Ascending aorta (tissue), 2 donors: ENCODE measurements at regions not wholly inside any gene's neighbourhood (a gene's known extent, or its start where the extent isn't known, plus 50 kb on each side); places are given as distances from the start of the nearest gene placed in this dataset.

Experiments used
- DNase-seq, 2 donors: peaks; one replicate each; pipeline ENCODE4 v3.0.0-alpha.2; 2019; ENCODE audit warnings: low spot score in 2 of 2
- H3K27ac ChIP-seq, 2 donors: fragments of 200-600 bp; sonication (generic); one replicate each; pipeline ENCODE4 v1.5.1; 2016 to 2017; ENCODE audit warnings: mild to moderate bottlenecking in 1 of 2
- H3K27me3 ChIP-seq: fragments of 200-600 bp; sonication (generic); one replicate; pipeline ENCODE4 v1.5.1; 2017
- H3K36me3 ChIP-seq, 2 donors: fragments of 200-600 bp; sonication (generic); one replicate each; pipeline ENCODE4 v1.5.1; 2016
- H3K4me1 ChIP-seq, 2 donors: fragments of 200-600 bp; sonication (generic); one replicate each; pipeline ENCODE4 v1.5.1; 2016 to 2017; ENCODE audit warnings: mild to moderate bottlenecking in 1 of 2
- H3K4me3 ChIP-seq, 2 donors: fragments of 200-600 bp; sonication (generic); one replicate each; pipeline ENCODE4 v1.5.1; 2016 to 2017; ENCODE audit warnings: mild to moderate bottlenecking in 1 of 2
- H3K9me3 ChIP-seq, 2 donors: fragments of 200-600 bp; sonication (generic); one replicate each; pipeline ENCODE4 v1.5.1; 2016
- CTCF ChIP-seq, 3 experiments: fragments of 200-600 bp in 2 of 3; fragments of 450-650 bp in 1 of 3; sonication (generic) in 2 of 3; IDR thresholded peaks; one replicate each; pipeline ENCODE4 v1.5.1; 2016 to 2019; ENCODE audit warnings: antibody characterized with exemption in 3 of 3, mild to moderate bottlenecking in 1 of 3, moderate library complexity in 1 of 3
- intact Hi-C: fragments of 100-400 bp; cut with DNase I; formaldehyde crosslinking; loops from one replicate; pipeline ENCODE4 v1.15.1; 2023

GRCh38 chr5:44495280-44495679 is 106.1 kb upstream of the FGF10 start:
- Histone ChIP-seq H3K4me1 (no peaks in the 10 kb centered on the region), H3K4me3 (no peak overlapping the region), H3K9me3 (no peaks in the 10 kb centered on the region), H3K36me3 (no peaks in the 10 kb centered on the region), H3K27ac (no peak overlapping the region), H3K27me3 (no peaks in the 10 kb centered on the region)
- TF ChIP-seq CTCF (IDR thresholded peaks at IDR 0.05), result no peak
- intact Hi-C loops, result no loop called here
- DNase-seq, result no peak

- DNase-seq, result no peak
- H3K27me3 ChIP-seq, result no peaks in the 10 kb centered on the region
- TF ChIP-seq CTCF (IDR thresholded peaks at IDR 0.05), result no peak
- no peaks in the 10 kb centered on the region for H3K4me1 ChIP-seq
- no peaks in the 10 kb centered on the region for H3K36me3 ChIP-seq
- no peak overlapping the region for H3K4me3 ChIP-seq
- H3K9me3 ChIP-seq, result no peaks in the 10 kb centered on the region
- H3K27ac ChIP-seq, result no peak overlapping the region
- intact Hi-C loops, result no loop called here
Measured at GRCh38 chr5:44489759-44490158, 100.5 kb upstream of the FGF10 start.

GRCh38 chr5:44486591-44486990 is 97.4 kb upstream of the FGF10 start:
- Histone ChIP-seq H3K36me3 (no peaks in the 10 kb centered on the region), H3K4me3 (no peak overlapping the region), H3K27me3 (no peaks in the 10 kb centered on the region), H3K27ac (no peak overlapping the region), H3K4me1 (no peaks in the 10 kb centered on the region), H3K9me3 (no peaks in the 10 kb centered on the region)
- no peak for DNase-seq
- intact Hi-C loops, result no loop called here
- TF ChIP-seq CTCF (IDR thresholded peaks at IDR 0.05), result no peak

- Histone ChIP-seq H3K27ac (no peak overlapping the region), H3K9me3 (no peaks in the 10 kb centered on the region), H3K4me3 (no peak overlapping the region), H3K36me3 (no peaks in the 10 kb centered on the region), H3K4me1 (no peaks in the 10 kb centered on the region), H3K27me3 (no peaks in the 10 kb centered on the region)
- no peak for TF ChIP-seq CTCF (IDR thresholded peaks at IDR 0.05)
- no peak for DNase-seq
- intact Hi-C loops, result no loop called here
Measured at GRCh38 chr5:44454002-44454401, 64.8 kb upstream of the FGF10 start.

- H3K27me3 ChIP-seq, result no peaks in the 10 kb centered on the region
Measured at GRCh38 chr5:44446399-44446798, 57.2 kb upstream of the FGF10 start.

More at GRCh38 chr5:44446399-44446798, 57.2 kb upstream of the FGF10 start:
- TF ChIP-seq CTCF (IDR thresholded peaks at IDR 0.05), result no peak
- H3K9me3 ChIP-seq, result no peaks in the 10 kb centered on the region
- H3K4me3 ChIP-seq, result no peak overlapping the region
- intact Hi-C loops, result no loop called here
- no peaks in the 10 kb centered on the region for H3K36me3 ChIP-seq
- no peak overlapping the region for H3K27ac ChIP-seq
- no peak for DNase-seq
- no peaks in the 10 kb centered on the region for H3K4me1 ChIP-seq
